Mammary epithelial cell (primary cell): ENCODE measurements at regions not wholly inside any gene's neighbourhood (a gene's known extent, or its start where the extent isn't known, plus 50 kb on each side); places are given as distances from the start of the nearest gene placed in this dataset.

Source experiments
- CTCF ChIP-seq, 2 donors: IDR thresholded peaks in 1 of 2; conservative IDR thresholded peaks in 1 of 2; 2 replicates each; pipeline ENCODE4 v1.5.1; 2011 to 2012; ENCODE audit warnings: inconsistent platforms in 2 of 2, low read length in 2 of 2, mild to moderate bottlenecking in 2 of 2, control low read depth in 1 of 2, low read depth in 1 of 2; ENCODE audit not compliant: insufficient read depth in 1 of 2; ENCODE audit errors: extremely low read depth in 1 of 2
- EZH2 ChIP-seq: IDR thresholded peaks from 2 replicates; pipeline ENCODE4 v1.6.1; 2012; ENCODE audit warnings: low read length, inconsistent platforms, borderline replicate concordance

- TF ChIP-seq CTCF (conservative IDR thresholded peaks at IDR 0.05 in 1 of 2, IDR thresholded peaks at IDR 0.05 in 1 of 2; ENCODE audit: extremely low read depth in 1 of 2, insufficient read depth in 1 of 2, low read depth in 1 of 2, low read length in 2 of 2) = no peak
- no peak for TF ChIP-seq EZH2
These were observed 383.8 kb downstream of the TNS3 start for GRCh38 chr7:47198159-47198558.
